HG02870 (cell line): ENCODE measurements at regions not wholly inside any gene's neighbourhood (a gene's known extent, or its start where the extent isn't known, plus 50 kb on each side); places are given as distances from the start of the nearest gene placed in this dataset.
A peak's percentile ranks its signal among the peaks of the same experiment; 100 is the strongest.
"Not testable (repeated sequence)": the region's sequence is repeated elsewhere in the genome, so short reads cannot be mapped to it uniquely, and the experiment has no call there.

Experiments
- ATAC-seq: cut with Tn5 transposase; IDR thresholded peaks from one replicate; pipeline ENCODE4 v1.9.1; 2021; ENCODE audit warnings: mild to moderate bottlenecking, moderate library complexity; ENCODE audit not compliant: unreplicated experiment

DNA sequence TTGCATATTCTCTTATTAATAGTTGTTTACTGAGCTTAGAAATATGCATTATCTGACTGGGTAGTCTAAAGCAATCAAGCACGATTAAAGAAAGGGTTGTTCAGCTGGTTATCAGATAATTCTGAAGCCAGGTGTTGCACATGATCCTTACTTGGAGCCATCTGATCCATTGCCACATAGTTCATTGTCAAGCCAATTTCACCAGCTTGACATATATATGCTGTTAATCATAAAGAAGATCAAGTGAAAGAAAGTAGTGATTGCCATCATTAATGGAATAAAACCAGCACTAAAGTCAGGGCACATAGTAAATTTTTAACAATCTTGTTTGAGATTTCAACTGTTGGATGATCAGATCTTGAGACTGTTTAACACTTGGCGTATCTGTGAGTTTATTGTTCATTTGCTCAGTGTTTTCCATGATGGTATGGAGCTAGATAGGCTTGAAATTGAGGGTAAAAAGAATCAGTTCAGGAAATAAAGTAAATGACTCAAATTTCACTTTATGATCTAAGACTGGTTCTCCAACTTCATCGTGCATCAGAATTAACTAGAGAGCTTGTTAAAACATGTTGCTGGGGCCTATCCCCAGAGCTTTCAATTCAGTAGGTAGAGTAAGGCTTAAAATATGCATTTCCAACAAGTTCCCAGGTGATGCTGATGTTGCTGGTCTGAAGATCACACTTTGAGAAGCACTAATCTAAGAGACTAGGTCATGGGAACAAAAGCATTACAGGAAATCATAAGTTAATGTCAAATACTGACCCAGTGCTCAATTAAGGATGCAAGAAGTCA lies 539.6 kb downstream of the SATB2 start:
- ATAC-seq: no peak

DNA sequence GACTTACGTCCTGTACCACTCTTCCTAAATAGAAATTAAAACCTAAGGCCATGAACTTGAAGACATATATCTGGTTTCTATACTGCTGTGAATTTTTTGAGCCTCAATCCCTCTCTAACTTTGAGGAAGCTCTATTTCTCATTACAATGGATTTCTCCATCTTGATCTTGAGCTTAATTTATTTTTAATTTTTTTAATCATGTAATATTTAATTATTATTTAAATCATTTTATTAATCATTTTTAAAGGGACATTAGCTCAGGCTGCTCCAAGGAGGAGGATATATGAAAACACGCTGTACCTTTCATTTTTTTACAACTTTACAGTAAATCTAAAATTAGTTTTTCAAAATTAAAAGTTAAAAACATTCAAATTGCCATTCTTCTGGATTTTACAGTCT lies 540.5 kb downstream of the SATB2 start:
- ATAC-seq: no peak

DNA sequence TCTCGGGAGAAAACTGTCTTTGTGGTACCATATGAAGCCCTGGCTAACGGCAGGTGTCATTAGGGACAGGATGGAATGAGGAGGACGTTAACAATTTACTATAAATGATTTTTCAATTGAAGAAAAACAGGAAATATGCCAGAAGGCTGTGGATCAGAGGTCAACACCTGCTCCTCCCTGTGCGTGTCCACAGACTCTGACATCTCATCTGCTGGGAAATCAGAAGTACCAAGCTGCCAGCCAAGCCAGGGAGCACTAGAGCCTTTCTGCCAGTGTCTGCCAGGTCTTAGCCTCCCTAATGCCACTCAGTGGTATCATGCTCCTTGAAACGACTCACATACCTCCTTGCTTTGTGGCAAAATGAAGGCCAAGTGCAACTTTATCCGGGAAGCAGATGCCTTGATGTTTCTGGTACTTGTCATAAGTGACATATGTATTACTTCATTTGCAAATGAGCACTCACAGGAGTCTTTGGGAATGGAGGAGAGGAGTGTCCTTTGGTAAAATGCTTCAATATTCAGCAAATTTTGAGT lies 541.1 kb downstream of the SATB2 start:
- no peak for ATAC-seq

GRCh38 chr2:198913394-198914152 lies 544.2 kb downstream of the SATB2 start:
- ATAC-seq: peak; percentile 98

- no peak for ATAC-seq
Measured at GRCh38 chr2:198909525-198910267, 548.0 kb downstream of the SATB2 start.

DNA sequence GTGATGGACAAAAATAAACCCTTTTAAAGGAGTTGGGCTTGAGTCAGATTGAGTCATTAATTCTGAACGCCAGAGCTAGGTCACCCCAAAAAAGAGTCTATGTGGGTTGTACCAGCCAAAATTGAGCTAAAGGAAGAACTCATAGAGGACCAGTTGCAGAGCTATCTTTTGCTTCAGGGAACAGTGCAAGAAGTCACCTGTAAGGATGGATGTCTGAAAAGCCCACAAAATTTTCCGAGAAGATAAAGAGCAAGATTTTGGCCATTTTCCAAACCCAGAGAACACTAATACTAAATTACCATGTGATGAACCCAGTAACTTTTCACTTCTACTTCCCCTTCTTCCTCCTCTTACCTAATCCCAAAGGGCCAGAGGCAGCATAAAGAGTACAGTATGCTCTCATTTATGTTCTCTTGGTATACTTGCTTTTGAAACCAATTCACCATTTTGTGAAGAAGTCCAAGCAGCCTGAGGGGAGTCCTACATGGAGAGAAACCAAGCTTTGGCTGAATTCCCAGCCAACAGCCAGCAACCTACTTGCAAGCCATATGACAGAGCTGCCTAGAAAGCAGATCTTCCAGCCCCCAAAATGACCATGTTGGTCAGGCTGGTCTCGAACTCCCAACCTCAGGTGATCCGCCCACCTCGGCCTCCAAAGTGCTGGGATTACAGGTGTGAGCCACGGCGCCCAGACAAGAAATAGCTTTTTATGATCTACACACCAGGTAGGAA lies 551.7 kb downstream of the SATB2 start:
- ATAC-seq: peak; percentile 74

GRCh38 chr2:198901894-198902293 lies 555.8 kb downstream of the SATB2 start:
- ATAC-seq: no peak

DNA sequence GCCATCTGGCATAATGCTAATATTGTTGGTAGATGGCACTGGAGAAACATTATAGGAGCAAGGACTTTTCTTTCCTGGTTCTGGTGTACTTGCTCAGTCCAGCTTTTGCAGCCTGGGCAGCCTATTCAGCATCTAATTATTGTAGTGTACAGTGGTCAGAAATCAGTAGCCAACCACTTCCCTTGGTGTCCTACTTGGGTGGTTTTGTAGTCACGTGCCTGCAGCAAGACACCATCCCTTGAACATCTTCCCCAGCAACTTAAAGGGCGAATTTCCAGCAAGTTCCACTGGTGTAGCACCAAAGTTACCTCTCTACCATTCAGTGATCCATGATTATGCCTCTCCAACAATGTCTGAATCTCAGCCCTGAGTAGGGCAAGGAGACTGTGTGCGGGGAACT lies 557.6 kb downstream of the SATB2 start:
- ATAC-seq: no peak

DNA sequence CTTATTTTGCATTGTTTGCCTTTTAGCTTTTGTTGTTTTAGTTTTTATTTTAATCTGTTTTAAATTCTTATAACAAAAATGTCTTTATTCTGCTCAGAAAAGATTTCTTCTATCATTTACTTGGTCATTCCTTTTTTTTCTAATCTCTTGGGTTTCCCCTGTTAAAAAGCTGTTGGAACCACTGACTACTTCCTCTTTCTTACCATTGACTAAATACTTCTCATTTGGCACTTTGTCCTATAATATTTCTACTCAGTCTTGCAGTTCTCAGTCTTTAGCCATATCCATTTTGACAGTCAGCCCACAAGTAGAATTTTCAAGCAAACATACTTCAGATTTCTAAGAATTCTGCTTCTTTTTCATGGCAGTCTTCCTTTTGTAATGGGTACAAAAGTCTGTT lies 567.2 kb downstream of the SATB2 start:
- ATAC-seq: peak; percentile 70

DNA sequence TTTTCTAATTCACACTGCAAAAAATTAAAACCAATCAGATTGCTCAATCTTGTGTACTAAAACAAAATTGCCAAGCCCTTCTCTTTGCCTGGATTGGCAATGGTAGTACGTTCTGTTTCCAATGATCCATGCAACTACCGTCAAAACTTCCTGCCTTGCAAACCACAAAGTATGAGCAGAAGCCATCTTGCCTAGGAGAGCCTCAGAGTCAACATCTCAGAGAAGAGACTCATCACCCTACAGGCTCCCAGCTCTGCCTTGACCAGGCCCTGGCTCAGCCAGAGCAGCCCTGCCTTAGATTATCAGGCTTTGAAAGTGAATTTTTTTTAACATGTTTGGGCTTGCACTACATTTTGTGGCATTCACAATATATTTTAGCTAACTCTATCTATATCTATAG lies 574.1 kb downstream of the SATB2 start:
- no peak for ATAC-seq

DNA sequence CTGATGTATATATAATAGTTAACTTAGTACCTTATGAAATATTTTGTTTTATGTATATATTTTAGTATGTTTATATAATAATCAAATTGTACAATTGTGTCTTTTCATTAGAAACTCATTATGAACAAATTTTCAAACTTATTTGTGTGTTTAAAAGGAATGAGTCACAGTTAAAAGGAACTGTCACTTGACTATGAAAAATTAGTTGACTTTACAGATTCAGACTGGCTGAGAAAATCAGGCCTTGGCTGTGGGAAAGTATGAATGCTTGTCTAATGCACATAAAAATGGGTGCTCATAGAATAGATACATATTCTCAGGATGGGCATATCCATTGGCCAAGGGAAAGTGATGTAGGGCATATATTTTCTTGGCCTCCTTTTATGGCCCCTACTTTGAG lies 576.8 kb downstream of the SATB2 start:
- no peak for ATAC-seq

DNA sequence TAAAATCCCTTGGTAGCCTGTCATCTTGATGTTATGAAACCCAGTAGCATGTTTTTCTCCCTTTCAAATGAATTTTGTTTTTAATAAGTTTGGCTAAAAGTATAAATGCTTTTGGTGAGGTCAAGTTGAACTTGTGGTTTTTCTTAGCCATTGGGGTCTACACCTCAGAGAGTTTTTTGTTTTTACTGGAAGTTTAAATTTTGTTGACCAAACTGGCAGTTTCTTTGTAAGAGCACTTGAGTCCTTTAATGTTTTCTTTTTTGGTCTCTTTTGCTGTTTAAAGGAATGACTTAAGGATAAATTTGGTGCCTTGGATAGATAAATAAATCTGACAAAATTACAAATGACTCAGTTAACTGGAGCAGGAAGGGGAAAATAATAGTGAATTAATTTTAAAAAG lies 577.3 kb downstream of the SATB2 start:
- no peak for ATAC-seq

DNA sequence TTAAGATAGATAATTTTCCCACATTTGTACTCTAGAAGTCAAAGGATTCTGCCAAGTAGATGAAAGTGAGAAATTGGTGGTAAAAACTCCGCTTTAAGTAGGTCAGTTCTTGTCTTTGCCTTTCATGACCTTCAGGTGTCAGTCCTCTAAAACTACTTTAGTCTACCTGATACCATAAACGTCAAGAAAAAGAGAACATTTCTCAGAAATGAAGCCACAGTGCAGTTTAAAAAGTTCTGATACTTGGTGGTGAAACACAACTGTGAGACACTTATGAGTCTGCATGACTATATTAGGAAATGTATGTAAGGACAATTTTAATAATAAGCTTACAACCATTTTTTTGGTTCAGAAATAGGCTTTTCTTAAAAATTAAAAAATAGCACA lies 583.3 kb downstream of the SATB2 start:
- ATAC-seq: peak; percentile 67

GRCh38 chr2:198873503-198874471 lies 584.0 kb downstream of the SATB2 start:
- ATAC-seq: peak; percentile 22

DNA sequence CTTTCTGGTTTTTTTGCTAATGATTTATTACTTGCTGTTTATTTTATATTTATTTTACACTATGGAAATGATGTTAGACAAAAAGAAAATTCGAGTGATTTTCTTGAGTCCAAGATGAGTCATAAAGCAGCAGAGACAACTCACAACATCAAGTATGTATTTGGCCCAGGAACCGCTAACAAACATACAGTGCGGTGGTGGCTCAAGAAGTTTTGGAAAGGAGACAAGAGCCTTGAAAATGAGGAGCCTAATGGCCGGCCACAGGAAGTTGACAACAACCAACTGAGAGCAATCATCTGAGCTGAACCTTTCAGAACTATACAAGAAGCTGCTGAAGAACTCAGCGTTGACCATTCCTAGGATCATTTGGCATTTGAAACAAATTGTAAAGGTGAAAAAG lies 594.1 kb downstream of the SATB2 start:
- ATAC-seq: no peak

DNA sequence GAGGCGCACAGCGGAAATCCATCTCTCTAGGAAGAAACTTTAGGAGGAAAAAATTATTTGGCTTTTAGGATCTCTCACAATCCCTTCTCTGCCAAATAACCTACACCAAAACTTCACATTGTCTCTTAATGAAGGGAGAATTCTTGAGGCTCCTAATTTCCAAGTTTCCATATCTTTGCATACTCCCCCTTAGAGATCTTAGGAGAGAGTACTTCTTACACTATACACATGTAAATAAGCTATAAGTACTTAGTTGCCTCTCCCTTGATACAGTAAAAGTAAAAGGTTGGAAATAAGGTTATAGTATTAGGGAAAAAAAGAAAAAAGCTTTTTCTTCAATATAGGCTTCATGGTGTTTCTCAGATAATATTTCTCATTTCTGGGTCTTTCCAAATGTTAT lies 596.7 kb downstream of the SATB2 start:
- no peak for ATAC-seq

DNA sequence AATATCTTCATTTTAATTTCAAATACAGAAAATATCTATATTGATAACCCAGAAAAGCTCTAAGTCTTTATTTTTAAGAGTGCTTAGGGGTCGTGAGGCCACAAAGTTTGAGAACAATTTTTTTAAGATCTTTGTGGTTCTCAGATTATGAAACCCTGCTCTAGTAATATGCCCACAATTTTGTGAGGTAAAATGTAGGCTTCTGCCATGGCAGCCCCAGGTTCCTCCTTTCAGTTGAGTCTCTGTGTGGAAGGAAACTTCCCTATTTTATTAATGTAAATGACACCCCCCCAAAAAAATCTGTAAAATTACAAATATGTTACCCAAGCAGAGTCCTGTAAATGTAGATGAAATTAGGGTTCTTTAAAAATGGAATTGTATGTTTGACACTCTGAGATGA lies 600.5 kb downstream of the SATB2 start:
- no peak for ATAC-seq

- ATAC-seq: not testable (repeated sequence)
Measured at GRCh38 chr2:198855746-198856145, 602.0 kb downstream of the SATB2 start.

GRCh38 chr2:198852248-198852647 lies 605.5 kb downstream of the SATB2 start:
- ATAC-seq: no peak

- no peak for ATAC-seq
Measured at GRCh38 chr2:198825534-198825933, 632.2 kb downstream of the SATB2 start.
